ENCODE measurements at regions not wholly inside any gene's neighbourhood (a gene's known extent, or its start where the extent isn't known, plus 50 kb on each side); places are given as distances from the start of the nearest gene placed in this dataset.
"Not testable (repeated sequence)": the region's sequence is repeated elsewhere in the genome, so short reads cannot be mapped to it uniquely, and the experiment has no call there.

DNA sequence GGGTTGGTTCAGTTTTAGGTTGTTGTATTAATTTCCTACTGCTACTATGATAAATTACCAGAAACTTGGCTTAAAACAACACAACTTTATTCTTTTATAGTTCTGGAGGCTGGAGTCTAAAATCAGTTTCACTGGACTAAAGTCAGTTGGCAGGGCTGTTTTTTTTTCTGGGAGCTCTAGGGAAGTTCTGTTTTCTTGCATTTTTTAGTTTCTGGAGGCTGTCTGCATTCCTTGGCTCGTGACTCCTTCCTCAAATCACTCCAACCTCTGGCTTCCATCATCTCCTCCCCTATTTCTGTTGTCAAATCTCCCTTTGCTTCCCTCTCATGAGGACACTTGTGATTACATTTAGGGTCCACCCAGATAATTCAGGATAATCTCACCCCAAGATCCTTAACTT is 51.3 kb upstream of the SUB1 start:
- no peak for DNase-seq

DNA sequence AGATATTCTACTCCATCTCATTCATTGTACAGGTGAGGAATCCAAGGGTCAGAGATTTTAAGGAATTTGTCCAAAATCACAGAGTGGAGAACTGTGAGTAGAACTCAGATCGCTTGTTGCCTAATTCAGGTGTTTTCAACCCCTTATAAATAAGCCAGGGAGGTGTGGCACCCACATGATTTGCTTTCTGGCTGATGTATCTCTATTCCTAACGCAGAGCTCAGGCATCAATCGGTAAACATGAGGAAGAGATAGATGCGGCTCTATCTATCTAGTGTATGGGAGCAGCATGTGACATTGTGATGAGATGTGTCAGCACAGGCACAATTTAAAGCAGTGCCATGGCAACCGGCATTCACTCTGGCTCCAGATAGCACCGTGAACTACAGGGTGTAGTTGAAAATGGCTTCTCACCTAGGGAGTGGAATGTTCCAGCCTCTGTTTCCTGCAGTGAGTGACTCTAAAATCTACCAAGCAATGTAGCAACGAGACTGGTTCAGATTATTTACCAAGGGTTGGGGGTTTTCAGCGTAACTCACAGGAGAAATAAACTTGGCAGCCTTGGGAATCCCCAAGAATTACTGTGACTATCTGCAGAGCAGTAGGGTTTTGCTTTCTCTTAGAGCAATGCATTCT is 53.4 kb upstream of the SUB1 start:
- peak; percentile 57 for DNase-seq

DNA sequence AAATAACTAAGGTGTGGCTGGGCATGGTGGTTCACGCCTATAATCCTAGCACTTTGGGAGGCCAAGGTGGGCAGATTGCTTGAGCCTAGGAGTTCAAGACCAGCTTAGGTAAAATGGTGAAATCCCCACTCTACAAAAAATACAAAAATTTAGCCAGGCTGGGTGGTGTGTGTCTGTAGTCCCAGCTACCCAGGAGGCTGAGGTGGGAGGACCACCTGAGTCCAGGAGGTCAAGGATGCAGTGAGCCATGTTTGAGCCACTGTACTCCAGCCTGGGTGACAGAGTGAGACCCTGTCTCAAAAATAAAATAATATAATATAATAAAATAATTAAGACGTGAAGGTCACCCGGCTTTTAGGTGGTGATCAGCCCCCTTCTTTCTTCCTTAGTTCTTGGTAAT is 58.0 kb upstream of the SUB1 start:
- not testable (repeated sequence) for DNase-seq

DNA sequence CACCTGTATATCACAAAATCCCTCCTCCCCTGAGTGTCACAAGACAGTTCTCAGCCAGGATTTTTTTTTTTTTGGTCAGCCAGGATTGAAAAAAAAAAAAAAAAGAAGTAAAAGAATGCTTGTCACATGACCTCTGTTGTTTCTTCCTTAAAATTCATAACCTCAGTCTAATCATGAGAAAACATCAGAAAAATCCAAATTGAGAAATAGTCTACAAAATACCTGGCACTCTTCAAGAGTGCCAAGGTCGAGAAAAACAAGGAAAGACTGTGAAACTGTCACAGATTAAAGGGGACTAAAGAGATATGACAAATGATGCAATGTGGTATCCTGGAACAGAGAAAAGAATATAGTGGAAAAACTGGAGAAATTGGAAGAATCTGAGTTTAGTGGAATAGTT is 58.5 kb upstream of the SUB1 start:
- DNase-seq: no peak

DNA sequence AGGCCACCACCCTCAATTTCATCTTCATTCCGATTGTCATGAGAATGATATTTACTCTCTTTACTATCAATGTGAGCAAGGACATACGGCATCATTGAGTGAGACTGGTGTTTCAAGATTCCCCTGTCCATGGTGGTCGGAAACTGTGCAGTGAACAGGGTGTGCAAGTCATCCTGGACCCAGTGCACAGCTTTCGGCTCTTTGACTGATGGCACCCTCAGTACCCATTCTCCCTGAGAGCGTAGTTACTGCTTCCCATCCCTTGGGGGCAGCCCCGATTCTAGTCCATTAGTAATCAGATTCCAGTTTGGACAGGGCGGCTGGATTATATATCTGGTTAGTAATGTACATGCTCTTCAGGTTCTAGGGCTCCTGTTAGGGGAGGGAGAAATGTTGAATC is 61.7 kb upstream of the SUB1 start:
- no peak for DNase-seq

DNA sequence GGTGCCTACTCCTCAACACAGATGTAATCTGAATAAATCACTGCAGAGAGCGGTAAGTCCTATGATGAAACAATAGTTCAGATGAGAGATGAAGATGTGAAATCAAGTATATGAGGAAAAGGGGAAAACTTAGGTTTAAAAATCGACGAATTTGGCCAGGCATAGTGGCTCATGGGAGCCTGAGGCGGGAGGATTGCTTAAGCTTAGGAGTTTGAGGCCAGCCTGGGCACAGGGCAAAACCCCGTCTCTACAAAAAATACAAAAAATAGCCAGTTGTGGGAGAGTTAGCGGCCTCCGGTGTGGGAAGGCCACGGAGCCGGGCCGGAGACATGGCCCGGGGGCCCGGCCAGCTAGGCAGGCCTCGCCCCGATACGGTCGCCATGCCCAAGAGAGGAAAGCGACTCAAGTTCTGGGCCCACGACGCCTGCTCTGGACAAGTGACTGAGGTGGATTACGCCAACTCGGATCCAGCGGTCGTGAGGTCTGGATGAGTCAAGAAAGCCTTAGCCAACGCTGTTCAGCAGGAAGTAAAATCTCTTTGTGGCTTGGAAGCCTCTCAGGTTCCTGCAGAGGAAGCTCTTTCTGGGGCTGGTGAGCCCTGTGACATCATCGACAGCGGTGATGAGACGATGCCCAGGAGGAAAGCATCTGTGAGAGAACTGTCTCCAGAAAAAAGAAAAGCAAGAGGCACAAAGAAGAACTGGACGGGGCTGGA is 62.8 kb upstream of the SUB1 start:
- peak; percentile 63 for DNase-seq

DNA sequence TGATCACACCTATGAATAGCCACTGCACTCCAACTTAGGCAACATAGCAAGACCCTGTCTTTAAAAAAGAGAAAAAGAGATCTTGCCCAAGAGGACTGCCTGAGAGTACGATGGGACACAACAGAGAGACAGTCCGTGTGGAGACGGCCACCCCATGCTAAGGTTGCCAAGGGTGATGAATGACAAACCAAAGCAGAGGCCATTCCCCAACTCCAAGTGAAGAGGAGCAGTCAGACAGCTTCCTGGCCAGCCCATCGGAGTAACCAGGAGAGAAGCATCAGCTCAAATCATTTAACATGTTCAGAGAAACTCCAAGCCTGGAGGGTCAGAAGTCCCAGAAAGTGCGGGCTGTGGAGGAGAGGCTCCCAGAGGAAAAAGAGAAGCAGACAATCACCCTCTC is 63.9 kb upstream of the SUB1 start:
- DNase-seq: no peak

DNA sequence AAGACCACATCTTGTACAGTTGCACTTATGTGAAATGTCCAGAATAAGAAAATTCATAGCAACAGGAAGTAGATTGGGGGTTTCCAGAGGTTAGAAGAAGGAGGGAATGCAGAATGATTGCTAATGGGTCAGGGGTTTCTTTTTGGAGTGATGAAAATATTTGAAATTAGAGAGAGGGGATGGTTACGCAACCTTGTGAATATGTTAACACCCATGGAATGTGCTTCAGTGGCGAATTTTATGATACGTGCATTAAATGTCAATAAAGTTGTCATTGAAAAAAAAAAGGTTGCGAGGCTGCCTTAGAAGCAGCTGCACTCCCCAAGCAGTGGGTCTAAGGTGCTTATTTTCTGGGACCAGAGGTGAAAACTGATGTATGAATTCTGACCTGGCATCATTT is 64.4 kb upstream of the SUB1 start:
- DNase-seq: no peak

DNA sequence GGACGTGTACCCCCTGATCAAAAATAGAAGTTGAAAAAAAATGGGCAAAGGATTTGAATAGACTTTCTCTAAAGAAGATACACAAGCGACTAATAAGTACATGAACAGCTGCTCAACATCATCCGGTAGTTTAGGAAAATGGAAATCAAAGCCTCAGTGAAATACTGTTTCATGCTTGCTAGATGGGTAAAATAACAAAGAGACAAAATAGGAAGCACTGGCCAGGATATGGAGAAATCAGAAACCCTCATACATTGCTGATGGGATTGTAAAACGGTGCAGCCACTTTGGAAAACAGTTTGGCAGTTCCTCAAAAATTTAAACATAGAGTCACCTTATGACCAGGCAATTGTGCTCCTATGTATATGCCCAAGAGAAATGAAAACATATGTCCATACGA is 65.0 kb upstream of the SUB1 start:
- no peak for DNase-seq

DNA sequence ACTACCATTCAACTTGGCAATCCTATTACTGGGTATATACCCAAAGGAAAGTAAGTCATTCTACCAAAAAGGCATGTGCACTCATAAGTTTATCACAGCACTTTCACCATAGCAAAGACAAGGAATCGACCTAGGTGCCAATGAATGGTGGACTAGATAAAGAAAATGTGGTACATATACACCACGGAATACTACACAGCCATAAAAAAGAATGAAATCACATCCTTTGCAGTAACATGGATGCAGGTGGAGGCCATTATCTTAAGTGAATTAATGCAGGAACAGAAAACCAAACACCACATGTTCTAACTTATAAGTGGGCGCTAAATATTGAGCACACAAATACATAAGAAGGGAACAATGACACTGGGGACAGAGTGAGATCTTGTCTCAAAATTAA is 65.8 kb upstream of the SUB1 start:
- DNase-seq: no peak

DNA sequence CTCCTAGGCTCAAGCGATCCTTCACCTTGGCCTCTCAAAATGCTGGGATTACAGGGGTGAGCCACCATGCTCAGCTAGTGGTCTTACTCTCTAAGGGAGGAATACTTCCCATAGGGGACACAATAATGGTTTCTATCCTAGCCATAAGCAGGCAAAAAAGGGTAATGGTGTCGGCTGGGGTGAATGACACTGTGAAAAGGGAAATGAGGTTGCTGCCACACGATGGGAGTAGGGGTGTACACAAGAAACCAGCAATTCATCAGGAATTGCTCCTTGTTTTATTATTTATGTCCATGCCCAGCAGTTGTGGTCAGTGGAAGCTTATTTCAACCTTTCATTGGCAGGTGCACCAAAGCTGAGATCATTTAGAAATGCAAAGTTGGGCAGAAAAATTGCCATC is 70.3 kb upstream of the ZFR start:
- DNase-seq: no peak

DNA sequence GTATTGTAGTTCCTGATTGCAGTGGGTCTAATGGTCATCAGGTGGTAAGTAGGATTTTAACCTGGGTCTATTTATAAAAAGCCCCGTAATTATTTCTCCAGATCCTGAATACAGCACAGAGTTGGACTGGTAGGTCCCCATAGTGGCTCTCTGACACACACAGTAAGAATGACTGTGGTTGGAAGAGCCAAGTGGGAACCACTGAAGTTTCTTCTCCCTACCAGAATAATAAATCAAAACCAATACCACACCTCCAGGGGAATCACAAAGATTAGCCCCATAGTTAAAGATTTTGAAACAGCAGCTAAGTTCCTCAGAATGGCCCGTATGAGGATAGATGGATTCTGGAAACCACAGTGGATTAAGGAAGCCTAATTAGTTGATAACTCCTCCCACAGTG is 68.4 kb upstream of the ZFR start:
- no peak for DNase-seq

DNA sequence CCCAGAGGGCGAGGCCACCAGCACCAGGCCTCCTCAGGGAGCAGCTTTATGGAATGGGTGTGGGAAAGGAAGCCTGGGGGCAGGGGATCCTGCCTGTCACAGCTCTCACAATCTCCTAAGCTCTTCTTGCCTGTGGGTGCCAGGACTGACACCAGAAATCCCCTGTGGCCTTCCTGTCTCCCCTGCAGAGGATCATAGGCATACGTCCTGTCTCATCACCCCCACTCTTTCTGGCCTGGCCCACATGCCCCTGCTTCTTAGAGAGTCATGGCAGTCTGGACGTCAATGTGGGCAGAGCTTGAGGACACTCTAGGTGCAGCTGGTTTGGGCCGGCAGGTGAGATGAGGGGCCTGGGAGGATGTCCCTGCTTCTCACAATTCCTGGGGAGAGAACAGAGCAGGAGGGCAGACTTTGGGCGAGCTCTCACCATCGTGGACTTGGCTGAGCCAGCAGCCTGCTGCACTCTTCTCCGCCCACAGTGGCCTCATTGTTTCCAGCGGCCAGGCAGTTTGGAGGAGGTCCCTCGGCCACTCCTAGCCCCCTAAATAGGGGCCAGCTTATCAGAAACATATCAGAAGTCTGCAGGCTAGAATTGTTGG is 67.3 kb upstream of the ZFR start:
- peak; percentile 57 for DNase-seq

DNA sequence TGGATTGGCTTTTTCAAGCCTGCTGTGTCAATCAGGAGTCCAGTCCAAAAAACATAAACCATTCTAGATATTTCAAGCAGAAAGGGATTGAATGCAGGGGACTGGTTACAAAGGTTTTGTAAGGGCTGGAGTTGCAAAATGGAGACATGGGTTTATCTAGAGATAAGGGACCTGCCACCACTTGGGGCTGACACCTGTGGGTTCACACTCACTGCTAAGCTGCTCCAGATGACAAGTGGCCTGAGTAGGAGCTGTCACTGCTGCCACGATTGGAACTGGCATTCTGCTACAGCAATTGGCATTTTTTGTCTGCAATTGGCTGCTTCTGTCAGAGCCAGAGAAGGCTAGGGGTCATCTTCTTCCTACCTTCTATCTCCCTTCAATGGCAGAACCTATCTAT is 66.3 kb upstream of the ZFR start:
- DNase-seq: no peak

DNA sequence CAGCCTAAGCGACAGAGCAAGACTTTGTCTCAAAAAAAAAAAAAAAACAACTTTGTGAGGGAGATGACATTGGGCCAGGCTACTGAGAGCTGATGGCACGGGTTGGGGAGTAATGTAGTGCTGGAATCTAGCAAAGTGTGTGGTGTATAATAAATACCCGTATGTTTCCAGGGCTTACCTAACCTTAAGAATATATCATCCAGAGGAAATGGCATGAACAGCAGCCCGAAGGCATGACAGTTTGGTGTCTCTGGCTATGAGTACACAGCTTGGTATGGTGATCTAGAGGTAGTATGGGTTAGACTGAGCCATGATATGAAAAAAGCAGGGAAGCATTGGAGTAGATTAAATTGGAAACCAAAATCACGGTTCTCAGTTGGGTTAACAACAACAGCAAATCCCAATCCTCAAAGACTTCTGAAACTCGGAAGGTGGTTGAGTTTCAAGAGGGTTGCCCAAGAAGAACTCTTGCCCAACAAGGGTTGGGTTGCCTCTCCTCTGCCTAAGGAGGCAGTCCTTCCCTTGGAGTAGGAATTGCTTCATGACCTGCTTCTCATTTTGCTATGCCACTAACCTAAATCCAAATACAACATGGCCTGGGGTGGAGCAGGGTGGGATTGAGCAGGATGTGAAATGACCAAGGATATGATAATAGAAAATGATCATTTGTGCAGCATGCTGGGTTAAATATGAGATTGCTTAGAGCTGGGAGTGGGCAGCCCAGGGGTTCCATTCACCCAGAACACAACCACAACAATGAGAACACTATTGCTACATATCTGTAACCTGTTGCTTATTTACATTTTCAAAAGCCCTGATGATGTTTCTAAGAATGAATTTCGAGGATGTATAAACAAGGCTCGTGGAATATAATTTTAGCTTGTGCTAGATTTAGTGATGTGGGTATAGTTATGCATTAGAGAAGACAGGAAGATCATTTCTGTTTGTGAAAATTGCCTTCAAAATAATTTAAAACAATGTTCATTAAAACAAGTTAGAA is 64.6 kb upstream of the ZFR start:
- no peak for DNase-seq

DNA sequence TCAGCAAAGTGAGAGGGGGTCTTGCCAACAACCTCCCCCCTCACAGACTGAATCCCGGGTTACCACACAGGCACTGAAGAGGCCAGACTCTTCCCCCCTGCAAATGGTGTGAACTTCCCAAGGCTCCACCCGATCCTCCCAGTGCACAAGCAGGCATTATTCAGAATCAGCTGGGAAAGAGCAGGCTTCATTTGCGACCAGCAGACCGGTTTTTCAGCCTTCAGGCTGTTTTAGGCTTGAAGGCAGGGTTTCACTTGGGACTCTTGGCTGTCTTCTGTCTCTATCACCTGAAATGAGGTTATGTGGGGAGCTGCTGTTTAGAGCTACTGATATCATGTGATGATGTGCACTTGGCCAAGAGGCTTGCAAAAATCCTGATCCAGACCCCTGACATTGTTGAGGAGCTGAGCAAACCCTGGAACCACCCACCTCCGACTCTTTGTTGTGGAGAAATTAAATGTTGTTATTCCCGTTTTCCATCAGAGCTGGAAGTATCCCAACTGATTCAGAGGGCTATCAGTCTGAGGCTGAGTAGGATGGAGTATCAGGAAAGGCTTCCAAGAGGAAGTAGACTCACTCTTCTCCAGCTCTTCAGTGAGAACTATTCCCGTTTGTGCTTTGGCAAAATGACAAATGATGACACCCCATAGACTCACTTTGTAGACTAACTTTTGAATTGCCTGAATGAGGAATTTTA is 63.3 kb upstream of the ZFR start:
- DNase-seq: no peak

DNA sequence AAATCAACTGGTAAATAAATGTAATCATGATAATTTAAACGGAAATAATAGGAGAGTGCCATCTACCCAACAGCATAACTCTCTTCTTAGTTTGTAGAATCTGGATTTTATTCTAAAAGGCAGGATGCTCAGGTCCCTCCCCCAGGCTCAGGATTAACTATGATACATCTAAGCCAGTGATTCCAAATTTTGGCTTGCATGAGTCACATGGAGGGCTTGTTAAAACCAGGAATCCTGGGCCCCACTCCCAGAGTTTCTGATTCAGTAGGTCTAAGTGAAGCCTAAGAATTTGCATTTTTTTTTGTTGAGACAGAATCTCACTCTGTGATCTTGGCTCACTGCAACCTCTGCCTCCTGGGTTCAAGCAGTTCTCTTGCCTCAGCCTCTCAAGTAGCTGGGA is 62.3 kb upstream of the ZFR start:
- DNase-seq: no peak

DNA sequence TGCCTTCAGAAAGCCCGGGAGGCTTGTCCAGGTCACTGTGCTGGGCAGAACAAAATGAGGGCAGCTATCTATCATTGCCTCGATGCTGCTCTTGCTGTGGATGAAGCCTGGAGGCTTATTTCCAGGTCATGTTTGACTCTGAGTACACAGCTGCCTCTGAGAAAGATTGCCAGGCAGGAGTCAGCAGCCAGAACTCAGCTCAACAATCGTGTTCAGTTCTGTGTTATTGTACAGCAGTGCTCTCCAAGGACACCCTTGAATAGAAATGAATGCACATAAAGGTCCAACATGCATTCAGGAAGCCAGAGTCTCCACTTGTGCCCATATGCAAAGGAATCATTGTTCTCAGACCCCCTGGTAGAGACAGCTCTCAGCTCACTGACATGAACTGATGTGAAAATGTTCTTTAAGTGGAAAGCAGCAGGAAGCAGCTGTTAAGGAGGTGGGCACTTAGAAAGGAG is 61.7 kb upstream of the ZFR start:
- DNase-seq: no peak

DNA sequence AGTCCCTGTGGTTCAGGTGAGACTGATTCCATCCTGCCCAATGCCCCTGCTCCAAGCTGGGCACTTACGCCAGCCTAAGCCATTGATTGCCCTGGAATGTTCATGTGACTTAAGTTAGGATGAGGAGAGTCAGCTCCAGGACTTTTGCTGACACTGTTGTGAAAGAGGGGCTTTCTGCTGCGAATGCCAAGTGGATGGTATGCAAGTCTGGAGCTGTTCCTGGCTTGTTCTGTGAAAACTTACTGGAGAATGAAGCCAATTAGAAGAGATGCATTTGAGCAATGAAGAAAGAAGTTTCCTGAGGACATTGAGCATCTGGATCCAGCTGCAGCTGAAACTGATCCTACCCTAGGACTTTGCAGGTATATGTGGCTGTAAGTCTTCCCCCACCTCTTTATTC is 61.2 kb upstream of the ZFR start:
- no peak for DNase-seq

DNA sequence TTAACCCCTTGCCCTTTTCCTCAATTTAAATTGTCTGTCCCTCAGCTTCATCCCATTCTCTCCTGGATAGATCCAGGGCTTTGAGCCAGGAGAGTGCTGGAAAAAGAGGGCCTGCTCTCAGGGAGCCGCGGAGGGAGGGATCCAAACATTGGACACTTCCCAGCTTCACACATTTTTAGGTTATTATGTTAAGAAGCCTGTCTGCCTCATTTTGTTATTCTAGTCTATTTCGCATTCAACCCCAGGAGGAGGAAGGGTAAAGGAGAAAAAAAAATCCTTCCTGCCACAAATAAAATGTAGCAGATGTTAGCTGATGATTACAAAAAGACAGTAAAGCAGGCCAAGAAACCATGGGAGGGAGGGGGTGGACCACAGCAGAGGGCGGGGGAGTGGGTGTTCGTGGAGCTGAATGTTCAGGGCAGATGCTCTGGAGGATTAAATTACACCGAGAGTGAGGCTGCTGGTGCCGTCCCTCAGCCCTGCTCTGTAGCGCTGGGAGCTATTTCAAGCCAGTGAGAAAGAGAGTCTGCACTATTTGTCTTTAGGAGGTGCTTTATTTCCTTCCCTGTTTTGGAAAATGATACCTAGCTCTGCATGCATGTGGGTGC is 60.6 kb upstream of the ZFR start:
- peak; percentile 36 for DNase-seq

DNA sequence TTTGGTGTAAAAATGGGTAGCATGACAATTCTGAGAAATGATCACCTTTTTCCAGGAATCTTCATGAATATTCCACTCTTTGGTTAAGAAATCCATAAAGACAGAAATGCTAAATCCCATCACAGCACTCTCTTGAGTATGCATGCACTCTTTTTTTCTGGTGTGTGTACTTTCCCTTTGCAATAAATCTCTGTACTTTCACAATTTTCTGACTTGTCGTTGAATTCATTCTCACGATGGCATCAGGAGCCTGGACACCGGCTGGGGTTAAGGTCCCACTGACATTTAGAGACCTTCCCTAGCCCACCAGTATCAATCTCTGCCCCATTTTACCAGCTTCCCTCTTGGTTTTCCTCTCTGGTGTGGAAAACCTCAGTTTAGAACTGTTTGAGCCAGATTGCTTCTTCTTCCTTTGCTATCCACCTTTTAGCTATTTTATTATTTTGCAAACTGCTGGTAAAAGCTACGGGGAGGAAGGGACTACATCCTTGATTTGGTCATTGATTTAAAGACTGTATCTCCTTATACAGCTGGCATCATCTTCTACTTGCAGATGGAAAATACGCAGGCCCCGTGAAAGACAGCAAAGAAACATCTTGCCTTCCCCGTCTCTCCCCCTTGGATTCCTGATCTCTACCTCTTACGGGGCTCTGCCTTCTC is 59.9 kb upstream of the ZFR start:
- no peak for DNase-seq

DNA sequence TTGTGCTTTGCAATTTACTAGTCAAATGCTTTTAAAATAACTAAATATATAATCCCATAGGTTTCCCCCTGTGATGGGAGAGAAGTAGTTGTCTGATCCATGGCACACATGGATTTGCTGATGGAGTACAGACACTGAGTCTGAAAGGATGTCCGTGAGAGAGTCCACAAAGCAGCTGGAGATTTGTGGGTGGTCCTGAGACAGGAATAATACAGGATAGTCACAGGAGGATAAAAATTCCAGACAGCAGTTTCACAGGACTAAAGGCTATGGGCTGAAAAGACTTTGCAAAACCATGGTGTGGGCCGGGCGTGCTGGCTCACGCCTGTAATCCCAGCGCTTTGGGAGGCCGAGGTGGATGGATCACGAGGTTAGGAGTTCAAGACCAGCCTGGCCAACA is 58.7 kb upstream of the ZFR start:
- DNase-seq: no peak

Data from CD4-positive, alpha-beta T cell treated with Interleukin-17A for 4 hours (primary cell).